Right hindlimb (tissue), 1 donor: ENCODE measurements at regions not wholly inside any gene's neighbourhood (a gene's known extent, or its start where the extent isn't known, plus 50 kb on each side); places are given as distances from the start of the nearest gene placed in this dataset.

Experiments
- DNase-seq: peaks from one replicate; pipeline ENCODE4 v3.0.0-alpha.2; 2018

DNA sequence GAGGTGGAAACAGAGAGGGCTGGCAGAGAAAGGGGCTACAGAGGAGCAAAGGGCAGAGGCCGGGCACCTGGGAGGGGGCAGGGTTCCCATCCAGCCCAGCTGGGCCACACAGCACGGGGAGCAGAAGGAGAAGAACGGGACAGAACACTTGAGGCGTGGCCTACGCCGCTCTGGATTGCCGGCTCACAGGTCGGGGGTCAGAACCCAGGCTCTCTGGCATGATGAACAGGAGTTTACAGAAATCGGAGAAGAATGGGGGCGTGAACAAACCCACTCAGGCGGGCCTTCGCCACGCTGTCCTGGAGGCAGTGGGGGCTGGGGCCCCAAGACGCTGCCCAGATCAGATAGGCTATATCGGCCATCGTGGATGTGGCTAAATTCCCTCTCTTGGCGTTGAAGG is 362.2 kb upstream of the SHH start:
- no peak for DNase-seq

DNA sequence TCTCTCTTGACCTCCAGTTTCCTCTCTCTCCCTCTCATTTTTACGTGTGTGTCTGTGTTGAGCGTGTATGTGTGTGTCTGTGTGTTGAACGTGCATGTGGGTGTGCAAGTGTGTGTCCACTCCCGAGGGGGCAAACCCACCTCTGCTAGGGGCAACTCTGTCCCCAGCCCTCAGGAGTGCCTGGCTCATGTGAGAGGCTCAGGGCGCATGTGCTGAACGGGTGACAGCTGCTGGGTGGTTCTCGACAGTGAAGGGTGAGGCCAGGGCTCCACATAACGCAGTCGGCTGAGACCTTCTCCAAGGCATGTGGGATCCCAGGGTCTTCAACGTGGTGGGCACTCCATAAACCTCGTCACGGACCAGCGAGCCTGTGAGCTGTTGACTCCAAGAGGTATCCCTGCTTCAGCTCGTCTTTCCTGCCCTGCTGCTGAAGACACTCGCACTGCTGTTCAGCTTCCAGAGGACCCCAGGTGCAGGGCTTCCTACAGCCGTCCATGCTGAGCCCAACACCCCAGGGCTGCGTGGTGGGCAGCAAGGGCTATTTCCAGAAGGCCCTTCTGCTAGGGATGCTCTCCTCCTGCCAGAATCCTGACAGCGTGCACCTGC is 361.6 kb upstream of the SHH start:
- no peak for DNase-seq

DNA sequence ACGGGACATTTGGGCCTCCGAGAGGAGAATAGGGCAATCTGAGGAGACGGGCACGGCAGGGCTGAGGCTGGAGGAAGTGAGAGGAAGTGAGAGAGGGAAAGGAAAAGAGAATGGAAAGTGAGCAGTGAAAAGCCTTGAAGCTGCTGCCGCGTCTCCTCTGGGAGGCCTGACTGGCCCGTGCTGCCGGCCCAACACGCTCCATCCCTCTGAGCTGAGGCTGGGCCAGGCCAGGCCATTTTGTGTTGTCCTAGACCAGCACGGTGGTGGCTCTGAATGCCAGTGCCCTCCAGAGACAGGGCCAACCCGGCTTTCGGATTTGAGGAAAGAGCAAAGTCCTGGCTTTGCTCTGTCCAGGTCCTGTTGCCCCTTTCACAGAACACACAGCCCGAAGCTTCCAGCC is 361.1 kb upstream of the SHH start:
- no peak for DNase-seq

DNA sequence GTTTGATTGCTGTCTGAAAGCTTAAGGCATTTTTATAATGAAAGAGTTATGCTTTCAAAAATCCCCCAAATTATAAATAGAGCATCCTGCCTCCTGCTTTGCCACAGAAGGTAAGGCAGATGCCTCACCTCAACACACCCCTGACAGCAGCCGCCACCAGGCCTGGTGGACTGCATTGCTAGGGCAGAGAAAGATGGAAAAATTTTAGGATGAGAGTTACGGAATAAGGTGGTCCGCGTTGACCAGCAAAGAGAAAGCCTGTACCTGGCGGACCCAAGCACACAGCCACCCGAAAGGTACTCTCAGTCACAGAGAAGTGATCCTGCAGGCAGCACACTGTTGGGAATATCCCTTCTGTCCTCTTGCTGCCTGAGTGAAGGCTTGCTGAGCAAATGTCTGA is 360.4 kb upstream of the SHH start:
- DNase-seq, result no peak

DNA sequence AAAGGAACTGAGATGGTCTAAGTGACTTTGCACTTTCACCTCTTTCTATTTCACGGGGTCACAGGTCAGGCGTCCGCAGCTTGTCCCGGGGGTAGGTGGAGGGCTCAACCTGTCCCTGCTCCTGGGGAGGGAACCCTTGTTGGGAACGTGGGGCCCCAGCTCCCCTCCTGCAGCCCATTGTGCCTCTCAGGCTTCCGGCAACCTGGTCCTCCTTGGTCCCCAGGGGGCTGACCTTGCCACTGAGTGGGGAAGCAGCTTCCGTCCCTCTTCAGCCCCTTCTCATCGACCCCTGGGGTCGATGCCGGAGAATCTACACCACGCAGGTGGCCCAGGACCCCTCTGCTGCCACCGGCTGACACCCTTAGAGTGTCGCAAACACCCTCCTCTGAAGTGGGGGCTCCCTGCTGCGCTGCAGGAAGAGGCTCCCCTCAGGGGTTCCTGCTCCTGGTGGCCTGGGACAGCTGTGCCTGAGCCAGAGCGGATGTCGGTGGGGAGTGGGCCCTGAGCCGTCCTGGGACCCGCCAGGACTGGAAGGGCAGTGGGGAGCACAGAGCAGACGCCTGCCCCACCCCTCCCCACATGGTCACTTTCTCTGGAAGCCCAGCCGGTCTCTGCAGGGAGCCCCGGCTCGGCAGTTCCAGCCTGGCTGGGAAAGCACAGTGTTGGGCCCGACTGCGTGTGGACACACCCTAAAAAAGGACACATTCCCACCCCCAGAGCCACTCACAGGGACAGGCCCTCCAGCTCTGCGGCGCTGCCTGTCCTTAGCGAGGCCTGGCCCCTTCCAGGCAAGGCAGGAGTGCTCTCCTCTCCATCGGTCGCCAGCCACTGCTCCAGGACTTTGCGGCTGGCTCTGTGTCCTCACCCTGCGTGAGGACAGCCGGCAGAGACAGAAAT is 357.5 kb upstream of the SHH start:
- DNase-seq, result no peak

DNA sequence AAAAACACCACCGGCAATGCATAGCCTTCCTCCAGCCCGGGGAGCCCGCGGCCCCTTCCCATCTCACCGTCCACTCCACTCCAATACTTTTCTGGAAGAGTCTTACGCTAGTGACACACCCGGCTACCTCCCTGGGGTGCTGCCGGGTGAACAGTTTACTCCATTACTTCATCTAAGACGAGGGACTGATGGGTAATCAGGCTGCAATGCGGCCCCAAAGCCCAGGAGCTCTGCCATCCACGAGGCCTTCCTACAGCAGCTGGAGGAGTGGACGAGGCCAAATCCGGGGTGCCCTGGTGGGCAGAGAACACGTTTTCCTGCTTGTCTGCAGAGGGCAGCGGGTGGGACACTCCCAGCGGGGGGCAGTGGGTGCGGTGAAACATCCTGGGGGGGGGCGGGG is 356.2 kb upstream of the SHH start:
- DNase-seq, result no peak

DNA sequence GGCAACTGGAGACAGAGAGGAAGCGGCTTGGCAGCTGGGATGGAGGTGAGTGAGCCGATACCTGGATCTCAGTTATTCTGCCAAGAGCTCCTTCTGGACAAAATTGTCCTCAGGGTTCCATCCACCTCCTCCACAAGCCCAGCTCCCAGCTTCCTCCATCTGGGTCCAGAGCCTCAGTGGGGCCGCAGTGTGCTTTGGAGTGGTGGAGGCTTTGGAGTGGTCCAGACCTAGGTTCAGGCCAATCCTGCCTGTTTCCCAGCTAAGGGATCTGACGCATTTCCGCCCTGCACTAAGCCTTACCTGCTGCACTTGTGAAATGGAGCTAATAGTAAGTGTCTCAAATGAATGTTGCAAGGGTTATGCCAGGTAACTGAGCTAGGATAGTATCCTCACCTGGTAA is 355.7 kb upstream of the SHH start:
- no peak for DNase-seq

DNA sequence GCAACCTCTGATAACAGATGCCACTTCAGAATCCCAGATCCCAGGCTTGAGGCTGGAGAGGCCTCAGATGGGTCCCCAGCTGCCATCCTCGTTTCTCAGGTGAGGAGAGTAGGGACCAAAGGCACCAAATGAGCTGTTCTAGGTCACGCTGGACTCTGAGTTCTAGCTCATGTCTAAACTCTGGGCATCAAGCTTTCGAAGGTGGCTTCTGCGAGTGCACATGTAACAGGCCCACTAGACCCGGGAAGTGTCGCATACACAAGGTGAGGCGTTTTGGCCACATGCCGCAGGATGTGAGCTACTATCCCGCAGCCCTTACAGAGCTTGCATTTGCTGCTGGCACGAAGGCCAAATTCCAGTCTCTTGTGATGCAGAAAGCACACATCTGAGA is 355.1 kb upstream of the SHH start:
- DNase-seq, result no peak

DNA sequence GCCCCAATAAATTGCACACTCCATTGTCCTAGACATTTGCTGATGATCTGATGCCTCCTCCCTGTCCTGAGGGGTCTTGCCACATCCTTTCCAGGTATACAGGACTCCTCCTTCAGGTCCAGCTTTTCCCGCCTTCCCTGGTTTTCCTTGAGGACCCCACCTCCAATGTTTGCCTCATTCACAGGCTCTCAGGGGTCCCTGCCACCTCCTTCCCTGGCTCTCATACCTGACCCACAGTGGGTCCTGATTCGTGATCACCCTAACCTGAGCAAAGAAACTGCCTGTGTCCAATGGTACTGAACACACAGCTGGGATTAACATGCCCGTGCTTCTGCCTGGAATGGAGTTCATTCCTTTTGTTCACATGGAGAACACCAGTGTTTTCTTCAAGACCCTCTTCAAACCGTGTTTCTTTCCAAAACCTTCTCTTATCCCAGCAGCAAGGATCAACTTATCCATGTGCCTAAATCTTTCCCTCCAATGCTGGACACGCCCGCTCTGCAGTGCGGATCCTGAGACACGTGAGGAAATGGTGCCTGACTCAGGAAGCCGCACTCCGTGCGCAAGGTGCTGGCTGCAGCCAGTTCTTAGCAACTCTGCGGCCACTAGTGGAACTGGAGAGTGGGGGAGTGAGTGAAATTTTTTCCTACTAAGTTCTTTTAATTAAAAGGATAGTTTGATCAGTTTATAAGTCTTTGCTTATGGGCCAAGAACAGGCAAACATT is 354.6 kb upstream of the SHH start:
- DNase-seq, result no peak

DNA sequence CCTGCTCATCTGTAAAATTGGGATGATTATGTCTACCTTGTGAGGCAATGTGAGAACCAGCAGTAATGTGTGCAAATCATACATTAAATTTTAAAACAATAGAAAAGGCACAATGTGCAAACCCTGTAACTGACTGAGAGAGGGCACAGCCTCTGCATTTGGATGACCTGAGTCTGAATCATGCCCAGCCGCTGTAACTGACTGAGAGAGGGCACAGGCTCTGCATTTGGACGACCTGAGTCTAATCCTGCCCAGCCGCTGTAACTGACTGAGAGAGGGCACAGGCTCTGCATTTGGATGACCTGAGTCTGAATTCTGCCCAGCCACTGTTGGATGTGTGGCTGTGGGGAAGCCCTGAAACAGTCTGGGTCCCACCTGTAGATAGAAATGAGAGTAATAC is 351.5 kb upstream of the SHH start:
- no peak for DNase-seq

DNA sequence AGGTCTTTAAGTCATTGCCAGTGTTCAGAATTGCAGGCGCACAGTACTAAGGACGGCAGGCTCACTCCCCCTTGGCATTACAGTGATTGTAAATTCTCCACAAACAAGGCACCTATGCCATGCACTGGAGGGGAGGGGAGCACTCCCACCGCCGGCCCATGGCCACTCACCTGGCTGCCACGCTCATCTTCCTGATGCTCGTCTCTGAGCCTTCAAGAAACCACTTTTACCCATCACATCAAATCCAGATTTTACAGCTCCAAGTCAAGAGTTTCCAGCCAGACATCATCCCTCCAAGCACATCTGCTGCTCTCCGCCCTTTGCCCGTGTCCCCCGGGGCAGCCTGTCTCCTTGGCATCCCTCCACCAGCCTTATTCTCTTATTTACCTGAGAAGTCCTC is 350.2 kb upstream of the SHH start:
- no peak for DNase-seq

DNA sequence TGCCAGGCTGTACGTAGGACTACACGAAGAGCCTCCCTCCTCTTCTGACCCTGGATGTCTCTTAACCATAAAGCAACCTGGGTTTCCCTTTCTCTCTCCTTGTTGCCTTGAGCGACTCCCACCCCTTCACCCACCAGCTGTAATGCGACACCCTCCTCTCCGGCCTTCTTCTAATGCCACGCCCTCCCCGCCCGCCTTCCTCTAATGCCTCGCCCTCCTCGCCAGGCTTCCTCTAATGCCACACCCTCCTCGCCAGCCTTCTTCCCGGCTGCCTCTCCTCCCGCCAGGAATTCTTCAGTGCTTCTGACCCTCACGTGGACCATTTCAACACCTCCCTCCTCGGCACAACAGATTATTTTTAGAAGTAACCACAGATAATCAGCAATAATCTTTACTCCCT is 348.5 kb upstream of the SHH start:
- DNase-seq, result no peak

DNA sequence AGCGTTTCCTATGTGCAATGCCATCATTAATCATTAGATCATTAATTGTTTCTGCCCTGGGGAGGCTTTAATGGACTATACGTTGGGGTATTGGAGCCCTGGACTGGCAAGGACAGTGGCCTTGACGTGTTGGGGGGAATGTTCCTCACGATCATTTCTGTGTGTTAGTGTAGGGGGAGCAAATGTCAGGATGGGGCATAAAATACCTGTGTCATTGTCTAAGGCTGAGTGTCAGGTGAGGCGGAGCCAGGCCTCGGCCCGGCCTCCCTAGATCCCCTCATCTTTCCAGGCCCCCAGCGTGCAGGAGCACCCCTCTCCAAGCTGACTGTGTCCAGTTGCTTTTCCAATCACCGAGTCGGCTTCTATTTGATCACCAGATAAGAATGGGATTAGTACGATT is 346.4 kb upstream of the SHH start:
- DNase-seq, result no peak

DNA sequence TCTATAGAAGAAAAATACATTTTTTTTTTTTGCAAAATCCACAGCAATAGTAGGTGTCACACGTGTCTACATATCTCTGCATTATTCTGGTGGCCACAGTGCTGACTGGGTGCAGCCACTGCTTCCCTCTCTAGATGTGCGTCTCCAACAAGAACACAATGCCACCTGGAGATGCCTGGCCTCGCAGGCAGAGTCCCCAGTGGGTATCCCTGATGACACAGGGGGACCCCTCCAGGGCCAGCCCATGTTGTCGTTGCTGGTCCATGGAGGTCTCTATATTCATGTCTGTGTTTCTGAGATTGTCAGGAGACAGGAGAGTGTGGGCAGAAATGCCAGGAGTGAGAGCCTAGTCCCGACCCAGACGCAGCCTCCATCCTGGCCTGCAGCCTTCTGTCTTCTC is 345.9 kb upstream of the SHH start:
- DNase-seq, result no peak

DNA sequence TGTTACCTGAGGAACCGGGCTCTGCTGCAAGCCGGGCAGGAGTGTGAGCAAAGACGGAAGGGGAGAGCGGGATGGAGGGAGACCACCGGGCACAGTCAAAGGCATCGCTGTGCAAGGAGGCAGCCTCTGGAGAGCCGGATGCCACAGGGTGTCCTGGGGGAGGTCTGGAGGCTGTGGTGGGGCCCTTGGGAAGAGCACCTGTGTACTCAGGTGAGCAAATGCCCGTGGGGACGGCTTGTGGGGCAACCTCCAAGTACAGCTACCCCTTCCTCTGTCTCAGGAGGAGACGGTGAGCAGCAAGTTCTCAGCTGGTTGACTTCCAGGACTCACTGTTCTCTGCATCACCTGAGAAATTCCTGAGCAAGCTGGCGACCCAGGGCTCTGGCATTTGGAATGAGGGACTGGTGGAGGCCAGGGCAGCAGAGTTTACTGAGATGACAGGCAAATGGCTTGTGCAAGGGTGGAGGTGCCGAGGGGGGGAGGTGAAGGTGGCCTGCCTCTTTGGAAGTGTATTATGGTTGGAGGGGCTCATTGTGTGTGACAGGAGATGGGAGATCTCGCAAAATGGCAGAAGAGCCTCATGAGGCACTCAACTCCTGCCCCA is 345.2 kb upstream of the SHH start:
- DNase-seq, result no peak

DNA sequence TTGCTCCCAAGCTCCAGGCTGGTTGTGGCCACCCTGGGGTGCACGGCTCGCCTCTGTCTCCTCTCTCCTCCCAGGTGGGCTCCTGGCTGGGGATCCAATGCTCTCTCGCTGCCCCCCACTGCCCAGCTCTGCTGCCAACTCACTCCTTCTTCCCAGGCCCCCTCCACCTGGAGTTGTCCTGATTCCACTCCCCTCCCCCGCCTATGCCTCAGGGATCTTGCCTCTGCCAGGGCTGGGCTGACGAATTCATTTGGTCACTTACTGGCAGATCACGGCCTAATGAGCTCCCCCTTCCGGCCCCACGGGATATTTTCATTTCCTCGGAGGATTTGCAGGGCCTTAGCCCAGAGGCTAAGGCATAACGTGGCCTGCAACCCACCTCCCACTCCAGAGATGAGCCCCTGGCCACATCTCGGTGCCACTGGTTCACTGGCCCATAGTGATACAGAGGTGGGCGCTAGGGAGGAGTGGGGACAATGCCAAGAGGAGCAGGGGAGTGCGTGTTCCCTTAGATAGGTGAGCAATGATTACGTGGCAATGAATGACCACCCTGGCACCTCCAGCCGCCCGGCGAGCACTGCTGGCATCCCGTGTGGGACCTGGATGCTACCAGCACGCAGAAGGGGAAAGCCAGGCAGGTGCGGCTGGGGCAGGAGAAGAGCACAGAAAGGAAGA is 344.6 kb upstream of the SHH start:
- DNase-seq, result no peak

DNA sequence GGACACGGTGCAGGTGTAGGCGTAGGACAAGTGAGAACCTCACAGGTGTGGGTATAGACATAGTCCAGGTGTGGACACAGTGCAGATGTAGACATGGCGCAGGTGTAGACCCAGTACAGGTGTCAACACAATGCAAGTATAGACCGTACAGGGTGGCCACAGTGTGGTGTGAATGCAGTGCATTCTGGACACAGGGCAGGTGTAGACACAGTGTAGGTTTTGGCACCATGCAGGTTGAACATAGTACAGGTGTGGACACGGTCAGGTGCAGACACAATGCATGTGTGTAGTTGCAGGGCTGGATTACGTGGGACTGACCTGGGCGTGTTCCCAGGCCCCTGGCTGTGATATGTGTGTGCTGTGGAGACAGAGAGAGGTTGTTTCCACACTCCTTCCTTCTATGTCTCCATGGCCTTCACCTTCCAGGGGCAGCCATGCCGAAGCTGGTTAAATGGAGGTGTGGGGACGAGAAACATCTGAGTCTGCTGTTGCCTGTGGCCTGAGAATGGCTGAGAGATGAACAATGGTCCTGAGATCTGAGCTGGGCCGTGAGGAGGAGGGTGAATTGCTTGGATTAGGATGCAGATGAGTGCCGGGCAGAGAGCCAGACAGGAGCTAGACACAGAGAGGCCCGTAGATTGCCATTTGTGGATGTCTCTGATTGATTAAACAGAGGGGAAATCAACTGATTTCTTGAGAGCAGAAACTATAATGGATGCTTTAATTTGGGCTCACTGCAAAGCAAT is 343.9 kb upstream of the SHH start:
- DNase-seq, result no peak

DNA sequence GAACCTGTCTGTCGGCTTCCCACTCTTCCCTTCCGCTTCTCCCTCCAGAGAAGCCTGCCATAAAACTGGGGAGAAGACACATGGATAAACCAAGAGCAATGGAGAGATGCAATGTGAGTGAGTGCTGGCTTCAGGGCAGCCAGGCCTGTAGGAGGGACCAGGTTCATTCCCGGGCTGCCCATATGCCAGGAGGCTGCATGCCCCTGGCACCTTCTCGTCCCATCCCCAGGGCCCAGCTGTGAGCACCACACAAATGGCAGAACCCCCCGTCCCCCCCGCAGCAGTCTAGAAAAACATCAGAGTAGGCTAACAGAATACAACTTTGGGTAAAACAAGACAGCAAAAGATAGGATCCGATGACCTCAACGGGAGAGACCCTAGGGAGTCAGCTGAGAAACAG is 341.3 kb upstream of the SHH start:
- DNase-seq, result no peak

DNA sequence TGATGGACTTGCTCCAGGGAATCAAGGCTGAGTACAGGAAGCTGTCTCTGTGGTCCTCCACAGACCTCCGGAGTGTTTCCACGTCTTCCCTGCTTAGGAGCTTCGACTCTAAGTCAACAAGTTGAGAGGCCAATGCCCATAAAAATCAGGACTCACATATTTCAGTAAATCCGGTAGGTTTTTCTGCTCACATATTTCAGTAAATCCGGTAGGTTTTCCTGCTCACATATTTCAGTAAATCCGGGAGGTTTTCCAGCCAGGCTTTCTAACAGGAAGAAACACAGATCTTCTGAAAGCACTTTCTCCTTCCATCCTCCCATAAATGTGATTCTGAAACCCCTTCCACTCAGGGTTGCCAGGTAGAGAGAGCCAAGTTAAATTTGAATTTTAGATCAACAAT is 340.1 kb upstream of the SHH start:
- no peak for DNase-seq

DNA sequence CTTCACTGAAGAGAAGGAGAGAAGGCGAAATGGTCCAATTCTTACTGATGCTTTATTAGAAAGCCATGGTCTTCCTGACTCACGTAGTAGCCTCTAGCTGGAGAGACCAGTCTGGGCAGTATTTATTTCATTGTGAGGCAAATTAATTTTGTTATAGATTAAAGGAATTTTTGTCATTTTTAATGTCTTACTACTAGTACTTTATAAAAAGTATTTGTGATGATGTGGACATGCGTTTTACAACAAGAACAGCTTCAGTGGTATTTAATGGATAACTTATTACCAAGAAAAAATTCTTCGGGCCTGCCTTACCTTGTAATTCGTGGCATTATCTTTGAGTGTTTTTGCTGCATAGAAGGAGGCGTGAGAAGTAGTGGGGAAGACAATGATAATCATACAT is 339.4 kb upstream of the SHH start:
- no peak for DNase-seq

DNA sequence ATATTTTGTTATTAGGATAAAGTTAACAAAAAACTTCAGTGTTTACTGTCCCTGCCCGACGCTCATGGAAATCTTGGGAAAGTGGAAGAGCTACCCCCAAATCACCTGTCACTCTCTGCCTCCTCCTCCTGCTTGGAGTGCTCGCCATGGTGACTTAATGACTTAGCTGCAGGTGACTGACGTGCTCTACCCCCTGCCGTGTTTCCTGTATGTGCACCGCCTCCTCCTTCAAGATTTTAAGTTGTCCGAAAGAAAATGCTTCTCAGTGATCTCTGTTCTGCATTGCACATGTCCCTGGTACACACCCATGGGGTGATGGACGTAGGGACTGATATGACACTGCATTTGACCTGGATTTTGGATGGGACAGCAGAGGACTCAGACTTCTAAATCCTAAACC is 338.8 kb upstream of the SHH start:
- DNase-seq, result no peak

DNA sequence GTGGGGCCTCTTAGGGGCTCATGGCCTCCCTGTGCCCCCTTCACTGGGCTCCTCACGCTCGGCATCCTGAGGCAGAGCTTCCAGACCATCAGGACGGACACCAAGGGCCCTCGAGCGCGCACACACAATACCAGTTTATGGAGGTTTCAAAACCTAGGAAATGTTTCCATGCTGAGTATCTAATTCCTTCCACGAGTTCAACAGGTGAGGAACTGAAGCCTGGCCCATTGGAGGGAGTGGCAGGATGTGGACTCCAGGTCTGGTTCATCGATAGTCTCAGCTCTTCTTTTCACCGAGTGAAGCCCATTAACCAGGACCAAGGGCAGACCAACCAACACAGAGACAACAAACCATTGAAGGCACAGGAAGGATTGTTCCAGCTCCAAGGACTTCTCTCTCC is 336.7 kb upstream of the SHH start:
- no peak for DNase-seq
